ENCODE measurements at regions not wholly inside any gene's neighbourhood (a gene's known extent, or its start where the extent isn't known, plus 50 kb on each side); places are given as distances from the start of the nearest gene placed in this dataset.

GRCh38 chr17:33651686-33652085, 358.6 kb upstream of the ASIC2 start:
- DNase-seq: no peak

- DNase-seq: no peak
Measured at GRCh38 chr17:33652731-33653398, 359.8 kb upstream of the ASIC2 start.

- peak; percentile 3 for DNase-seq
Measured at GRCh38 chr17:33653399-33653788, 360.3 kb upstream of the ASIC2 start.

GRCh38 chr17:33657181-33657580, 364.1 kb upstream of the ASIC2 start:
- no peak for DNase-seq

GRCh38 chr17:33661975-33662374, 368.9 kb upstream of the ASIC2 start:
- no peak for DNase-seq

GRCh38 chr17:33664116-33664840, 371.2 kb upstream of the ASIC2 start:
- no peak for DNase-seq

GRCh38 chr17:33667052-33667509, 374.0 kb upstream of the ASIC2 start:
- no peak for DNase-seq

GRCh38 chr17:33667671-33668070, 374.6 kb upstream of the ASIC2 start:
- no peak for DNase-seq

GRCh38 chr17:33668516-33668915, 375.4 kb upstream of the ASIC2 start:
- no peak for DNase-seq

GRCh38 chr17:33671491-33671890, 378.4 kb upstream of the ASIC2 start:
- no peak for DNase-seq

GRCh38 chr17:33674685-33675084, 381.6 kb upstream of the ASIC2 start:
- peak; percentile 67 for DNase-seq

GRCh38 chr17:33676444-33676843, 383.3 kb upstream of the ASIC2 start:
- no peak for DNase-seq

- DNase-seq: no peak
Measured at GRCh38 chr17:33679595-33679994, 386.5 kb upstream of the ASIC2 start.

- no peak for DNase-seq
Measured at GRCh38 chr17:33680472-33680871, 387.4 kb upstream of the ASIC2 start.

- DNase-seq: no peak
Measured at GRCh38 chr17:33682599-33682998, 389.5 kb upstream of the ASIC2 start.

GRCh38 chr17:33684735-33685134, 391.6 kb upstream of the ASIC2 start:
- no peak for DNase-seq

GRCh38 chr17:33686171-33686570, 393.1 kb upstream of the ASIC2 start:
- DNase-seq: no peak

- no peak for DNase-seq
Measured at GRCh38 chr17:33687831-33688230, 394.7 kb upstream of the ASIC2 start.

GRCh38 chr17:33688771-33689170, 395.7 kb upstream of the ASIC2 start:
- DNase-seq: no peak

- DNase-seq: no peak
Measured at GRCh38 chr17:33689725-33690124, 396.6 kb upstream of the ASIC2 start.

- DNase-seq: no peak
Measured at GRCh38 chr17:33695431-33695830, 402.3 kb upstream of the ASIC2 start.

- DNase-seq: no peak
Measured at GRCh38 chr17:33696102-33696501, 403.0 kb upstream of the ASIC2 start.

GRCh38 chr17:33697557-33697956, 404.5 kb upstream of the ASIC2 start:
- DNase-seq: no peak

- DNase-seq: no peak
Measured at GRCh38 chr17:33701910-33702309, 408.8 kb upstream of the ASIC2 start.
